Glutamatergic neuron (in vitro differentiated cells): ENCODE measurements at regions not wholly inside any gene's neighbourhood (a gene's known extent, or its start where the extent isn't known, plus 50 kb on each side); places are given as distances from the start of the nearest gene placed in this dataset.

Experiments used
- DNase-seq: peaks from one replicate; pipeline ENCODE4 v3.0.0; 2022
- H3K27ac Mint-ChIP-seq: one replicate; pipeline ENCODE4 v1.8.0; 2020; ENCODE audit warnings: mild to moderate bottlenecking, mixed read lengths, inconsistent platforms; ENCODE audit not compliant: unreplicated experiment
- H3K27me3 Mint-ChIP-seq: one replicate; pipeline ENCODE4 v1.8.0; 2020; ENCODE audit warnings: mild to moderate bottlenecking, moderate library complexity, mixed read lengths, inconsistent platforms; ENCODE audit not compliant: unreplicated experiment
- H3K36me3 Mint-ChIP-seq: one replicate; pipeline ENCODE4 v1.8.0; 2020; ENCODE audit warnings: mild to moderate bottlenecking, mixed read lengths, inconsistent platforms; ENCODE audit not compliant: unreplicated experiment
- H3K4me1 Mint-ChIP-seq: one replicate; pipeline ENCODE4 v1.8.0; 2020; ENCODE audit warnings: mild to moderate bottlenecking, low read depth, mixed read lengths, inconsistent platforms; ENCODE audit not compliant: unreplicated experiment
- H3K4me3 Mint-ChIP-seq: one replicate; pipeline ENCODE4 v1.8.0; 2020; ENCODE audit warnings: mild to moderate bottlenecking, mixed read lengths, inconsistent platforms; ENCODE audit not compliant: unreplicated experiment
- H3K9me3 Mint-ChIP-seq: one replicate; pipeline ENCODE4 v1.8.0; 2020; ENCODE audit warnings: mild to moderate bottlenecking, moderate library complexity, mixed read lengths, inconsistent platforms; ENCODE audit not compliant: unreplicated experiment
- TF ChIP-seq, protein P1 (sequence below): fragments of 200-600 bp; sonication (generic); IDR thresholded peaks from one replicate; pipeline ENCODE4 v1.5.0; 2021; ENCODE audit not compliant: partially characterized antibody, unreplicated experiment

DNA sequence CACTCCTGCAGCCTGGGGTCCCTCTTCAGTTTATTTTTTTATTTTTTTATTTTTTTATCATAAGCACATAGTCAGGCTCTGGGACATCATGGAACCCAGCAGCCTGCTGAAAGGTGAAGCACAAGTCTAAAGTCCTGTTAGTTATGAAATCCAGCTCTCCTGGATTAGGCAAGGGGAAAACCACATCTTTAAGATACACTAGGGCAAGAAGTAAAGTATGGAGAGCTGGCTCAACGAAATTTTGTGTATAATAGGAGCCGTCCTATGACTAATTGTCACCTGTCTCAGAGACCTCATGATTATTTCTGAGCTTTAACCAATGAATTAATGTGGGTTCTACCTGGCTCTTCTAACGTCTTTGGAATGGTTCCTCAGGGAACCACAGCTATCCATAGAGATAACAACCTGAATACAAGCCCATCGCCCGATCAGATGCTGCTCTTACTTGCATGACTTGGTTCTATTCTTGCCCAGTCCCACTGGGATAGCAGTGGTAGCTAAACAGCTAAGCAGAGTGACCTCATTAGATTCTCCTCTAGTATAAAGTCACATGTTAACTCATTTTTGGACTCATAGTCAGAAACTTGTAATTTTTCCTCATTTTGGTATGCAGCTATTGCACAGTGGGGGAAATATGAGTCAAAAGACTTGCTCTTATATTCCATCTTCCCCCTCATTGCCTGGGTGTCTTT is 122.7 kb downstream of the LMO4 start:
- H3K4me1 Mint-ChIP-seq: no peaks in the 10 kb centered on the region
- no peak overlapping the region for H3K4me3 Mint-ChIP-seq
- no peak for DNase-seq
- H3K9me3 Mint-ChIP-seq: no peaks in the 10 kb centered on the region
- H3K27me3 Mint-ChIP-seq: peaks cover 2% of the 10 kb centered on the region
- TF ChIP-seq, protein P1, sequence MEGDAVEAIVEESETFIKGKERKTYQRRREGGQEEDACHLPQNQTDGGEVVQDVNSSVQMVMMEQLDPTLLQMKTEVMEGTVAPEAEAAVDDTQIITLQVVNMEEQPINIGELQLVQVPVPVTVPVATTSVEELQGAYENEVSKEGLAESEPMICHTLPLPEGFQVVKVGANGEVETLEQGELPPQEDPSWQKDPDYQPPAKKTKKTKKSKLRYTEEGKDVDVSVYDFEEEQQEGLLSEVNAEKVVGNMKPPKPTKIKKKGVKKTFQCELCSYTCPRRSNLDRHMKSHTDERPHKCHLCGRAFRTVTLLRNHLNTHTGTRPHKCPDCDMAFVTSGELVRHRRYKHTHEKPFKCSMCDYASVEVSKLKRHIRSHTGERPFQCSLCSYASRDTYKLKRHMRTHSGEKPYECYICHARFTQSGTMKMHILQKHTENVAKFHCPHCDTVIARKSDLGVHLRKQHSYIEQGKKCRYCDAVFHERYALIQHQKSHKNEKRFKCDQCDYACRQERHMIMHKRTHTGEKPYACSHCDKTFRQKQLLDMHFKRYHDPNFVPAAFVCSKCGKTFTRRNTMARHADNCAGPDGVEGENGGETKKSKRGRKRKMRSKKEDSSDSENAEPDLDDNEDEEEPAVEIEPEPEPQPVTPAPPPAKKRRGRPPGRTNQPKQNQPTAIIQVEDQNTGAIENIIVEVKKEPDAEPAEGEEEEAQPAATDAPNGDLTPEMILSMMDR: no peak
- H3K27ac Mint-ChIP-seq: no peak overlapping the region
- H3K36me3 Mint-ChIP-seq: no peaks in the 10 kb centered on the region

DNA sequence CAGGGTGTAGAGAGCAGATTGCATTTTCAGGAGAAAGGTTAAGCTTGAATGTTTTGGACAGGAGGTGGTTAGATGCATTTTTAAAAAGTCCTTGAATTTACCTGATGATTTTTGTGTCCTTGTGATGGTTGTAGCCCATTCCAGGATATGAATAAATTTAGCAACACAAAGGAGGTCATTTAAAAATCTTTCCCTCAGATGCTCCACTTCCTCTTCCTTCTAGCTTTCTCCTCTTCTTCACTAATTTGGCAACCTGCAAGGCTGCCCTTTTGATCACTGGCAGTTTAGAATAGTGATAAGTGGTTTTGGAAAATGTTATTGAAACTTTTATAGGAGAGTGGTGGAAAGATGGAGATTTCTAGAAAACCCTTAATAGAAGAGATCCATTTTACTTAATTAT is 124.0 kb downstream of the LMO4 start:
- Mint-ChIP-seq H3K4me3 (no peak overlapping the region), H3K27me3 (peaks cover 2% of the 10 kb centered on the region), H3K9me3 (no peaks in the 10 kb centered on the region), H3K36me3 (no peaks in the 10 kb centered on the region), H3K27ac (no peak overlapping the region), H3K4me1 (no peaks in the 10 kb centered on the region)
- no peak for DNase-seq
- TF ChIP-seq, protein P1: no peak

DNA sequence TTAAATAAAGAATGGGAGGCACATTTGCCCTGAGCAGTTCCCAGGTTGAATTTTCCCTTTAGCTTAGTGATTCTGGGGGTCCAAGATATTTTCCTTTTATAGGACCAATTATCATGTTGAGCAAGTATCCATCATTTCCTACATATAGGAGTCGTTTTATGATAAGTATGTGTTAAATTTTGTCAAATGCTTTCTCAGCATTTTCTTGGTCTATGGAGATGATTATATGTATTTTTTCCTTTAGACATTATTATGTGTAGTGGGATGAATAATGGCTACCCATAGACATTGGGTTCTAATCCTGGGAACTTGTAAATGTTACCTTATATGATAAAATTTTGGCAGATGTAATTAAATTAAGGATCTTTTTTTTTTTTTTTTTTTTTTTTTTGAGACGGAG is 128.7 kb downstream of the LMO4 start:
- Mint-ChIP-seq H3K4me1 (no peaks in the 10 kb centered on the region), H3K27me3 (no peaks in the 10 kb centered on the region), H3K9me3 (peaks cover 3% of the 10 kb centered on the region), H3K27ac (no peak overlapping the region), H3K36me3 (no peaks in the 10 kb centered on the region), H3K4me3 (no peak overlapping the region)
- no peak for DNase-seq
- TF ChIP-seq, protein P1: no peak

DNA sequence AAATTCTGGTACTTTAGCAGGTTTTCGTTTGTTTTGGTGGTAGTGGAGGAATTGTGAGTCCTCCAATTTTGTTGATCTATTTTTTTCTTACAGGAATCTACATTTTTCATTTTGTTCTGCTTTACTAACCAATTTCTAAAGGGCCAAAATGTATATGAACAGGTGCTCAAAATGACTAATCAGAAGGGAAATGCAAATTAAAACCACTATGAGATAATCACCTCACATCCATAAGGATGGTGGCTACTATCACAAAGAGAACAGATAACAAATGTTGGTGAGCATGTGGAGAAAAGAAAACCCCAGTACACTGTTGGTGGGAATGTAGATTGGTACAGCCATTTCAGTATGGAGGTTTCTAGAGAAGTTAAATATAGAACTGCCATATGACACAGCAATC is 134.2 kb downstream of the LMO4 start:
- H3K27ac Mint-ChIP-seq: no peak overlapping the region
- H3K4me1 Mint-ChIP-seq: no peaks in the 10 kb centered on the region
- TF ChIP-seq, protein P1: no peak
- H3K9me3 Mint-ChIP-seq: peaks cover 3% of the 10 kb centered on the region
- H3K4me3 Mint-ChIP-seq: no peak overlapping the region
- no peaks in the 10 kb centered on the region for H3K27me3 Mint-ChIP-seq
- no peaks in the 10 kb centered on the region for H3K36me3 Mint-ChIP-seq
- DNase-seq: no peak

DNA sequence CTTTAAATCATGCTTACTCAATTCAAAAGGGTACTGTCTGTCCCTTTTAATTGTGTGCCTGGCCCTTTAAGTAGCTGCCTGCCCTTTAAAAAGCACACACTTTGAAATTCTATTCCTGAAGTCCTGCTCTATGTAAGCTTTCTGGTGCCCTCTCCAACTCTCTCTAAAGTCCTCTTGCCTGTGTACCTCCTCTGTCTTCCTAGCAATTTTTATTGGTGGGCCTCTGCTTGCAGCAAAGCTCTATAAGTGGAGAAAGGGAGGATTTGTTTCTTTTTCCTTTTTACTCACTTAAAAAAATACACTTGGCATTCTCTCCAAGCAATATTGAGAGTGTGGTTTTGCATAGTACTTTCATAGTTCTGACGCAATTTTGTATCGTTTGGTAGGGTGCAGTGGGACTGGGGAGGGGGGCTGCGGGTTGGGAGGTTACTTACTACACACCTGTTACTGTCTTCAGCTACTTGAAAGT is 135.4 kb downstream of the LMO4 start:
- H3K4me1 Mint-ChIP-seq: no peaks in the 10 kb centered on the region
- H3K36me3 Mint-ChIP-seq: no peaks in the 10 kb centered on the region
- TF ChIP-seq, protein P1: no peak
- H3K27ac Mint-ChIP-seq: no peak overlapping the region
- no peaks in the 10 kb centered on the region for H3K27me3 Mint-ChIP-seq
- DNase-seq: no peak
- H3K4me3 Mint-ChIP-seq: no peak overlapping the region
- no peaks in the 10 kb centered on the region for H3K9me3 Mint-ChIP-seq
